AML-193 (cell line): ENCODE measurements at regions not wholly inside any gene's neighbourhood (a gene's known extent, or its start where the extent isn't known, plus 50 kb on each side); places are given as distances from the start of the nearest gene placed in this dataset.

ENCODE experiments used
- DNase-seq, 2 experiments: peaks; one replicate each; lab custom pipeline; 2025; lab: John Stamatoyannopoulos, UW

DNA sequence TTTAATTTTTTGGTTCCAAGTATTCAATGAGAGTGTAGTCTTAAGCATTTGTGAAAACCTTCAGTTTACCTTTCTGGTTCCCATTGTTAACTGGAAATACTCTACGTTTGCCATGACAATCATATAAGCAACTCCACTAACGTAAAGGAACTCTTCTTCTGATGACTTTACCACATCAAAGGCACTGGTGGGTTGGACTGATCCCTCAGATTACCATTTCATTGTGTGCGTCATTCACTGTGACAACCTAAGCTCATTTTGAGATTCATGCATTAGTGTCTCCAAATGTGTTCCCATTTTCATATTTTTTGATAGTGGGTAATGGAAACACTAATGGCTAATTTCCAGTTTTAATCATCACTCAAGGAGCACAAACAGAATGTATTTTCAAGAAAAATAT, 119.9 kb upstream of the COL1A2 start:
- DNase-seq = no peak

GRCh38 chr7:94276027-94276426, 118.7 kb upstream of the COL1A2 start:
- no peak for DNase-seq

GRCh38 chr7:94276795-94277194, 117.9 kb upstream of the COL1A2 start:
- DNase-seq = peak; percentile 34 to 44

GRCh38 chr7:94277236-94277635, 117.5 kb upstream of the COL1A2 start:
- no peak for DNase-seq

GRCh38 chr7:94280851-94281250, 113.8 kb upstream of the COL1A2 start:
- no peak for DNase-seq

DNA sequence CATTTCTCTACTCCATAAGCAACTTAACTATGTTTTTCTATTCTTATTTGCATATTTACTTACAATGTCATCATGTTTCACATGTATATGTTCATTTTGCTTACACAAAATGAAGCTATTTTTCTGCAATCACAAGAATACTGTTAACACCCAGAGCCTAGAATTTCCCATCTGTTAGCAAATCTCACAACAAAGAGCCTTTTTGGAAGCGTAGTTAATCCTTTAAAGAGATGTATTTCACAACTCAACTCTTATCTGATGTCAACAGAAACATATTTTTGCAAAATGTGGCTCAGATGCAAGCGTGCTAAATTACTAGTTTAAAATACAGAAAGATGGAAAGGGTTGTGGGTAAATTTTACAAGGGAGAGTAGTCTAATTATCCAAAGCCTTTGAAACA, 110.6 kb upstream of the COL1A2 start:
- no peak for DNase-seq

- DNase-seq = no peak
Observed at GRCh38 chr7:94286111-94286510, 108.6 kb upstream of the COL1A2 start.

DNA sequence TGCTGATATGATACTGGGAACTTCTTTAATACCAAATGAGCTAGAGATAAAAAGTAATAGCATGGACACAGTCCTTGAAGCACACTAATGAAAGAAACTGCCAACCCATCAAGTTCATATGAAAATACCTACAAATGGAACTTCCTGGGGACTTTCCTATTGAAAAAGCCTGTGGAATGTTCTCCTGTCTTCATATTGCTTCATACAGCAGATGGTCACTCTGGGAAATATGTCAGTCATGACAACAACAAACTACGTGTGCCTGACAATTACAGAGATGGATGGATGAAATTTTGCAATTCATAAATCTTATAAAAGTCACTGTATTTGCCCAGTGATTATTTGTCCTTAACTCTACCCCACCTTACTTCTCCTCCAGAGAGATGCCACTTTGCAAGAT, 106.6 kb upstream of the COL1A2 start:
- DNase-seq = no peak

DNA sequence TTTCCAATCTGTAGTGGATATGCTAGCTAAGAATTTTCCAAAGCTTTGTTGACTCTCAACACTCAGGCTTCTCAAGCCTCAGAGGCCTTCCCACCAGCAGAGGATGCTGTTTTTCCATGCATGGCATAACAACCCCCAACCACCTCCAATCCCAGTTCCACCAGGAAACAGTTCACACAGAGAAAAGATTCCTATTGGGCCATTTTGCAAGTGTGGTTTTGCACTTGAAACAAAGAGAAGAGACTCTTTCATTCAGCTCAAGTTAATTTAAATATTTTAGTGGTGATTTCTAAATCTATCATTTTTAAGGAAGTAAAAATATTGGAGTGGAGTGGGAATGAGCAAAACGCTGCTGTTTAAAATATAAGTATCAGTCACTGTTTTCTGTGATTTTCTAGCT, 105.6 kb upstream of the COL1A2 start:
- no peak for DNase-seq

DNA sequence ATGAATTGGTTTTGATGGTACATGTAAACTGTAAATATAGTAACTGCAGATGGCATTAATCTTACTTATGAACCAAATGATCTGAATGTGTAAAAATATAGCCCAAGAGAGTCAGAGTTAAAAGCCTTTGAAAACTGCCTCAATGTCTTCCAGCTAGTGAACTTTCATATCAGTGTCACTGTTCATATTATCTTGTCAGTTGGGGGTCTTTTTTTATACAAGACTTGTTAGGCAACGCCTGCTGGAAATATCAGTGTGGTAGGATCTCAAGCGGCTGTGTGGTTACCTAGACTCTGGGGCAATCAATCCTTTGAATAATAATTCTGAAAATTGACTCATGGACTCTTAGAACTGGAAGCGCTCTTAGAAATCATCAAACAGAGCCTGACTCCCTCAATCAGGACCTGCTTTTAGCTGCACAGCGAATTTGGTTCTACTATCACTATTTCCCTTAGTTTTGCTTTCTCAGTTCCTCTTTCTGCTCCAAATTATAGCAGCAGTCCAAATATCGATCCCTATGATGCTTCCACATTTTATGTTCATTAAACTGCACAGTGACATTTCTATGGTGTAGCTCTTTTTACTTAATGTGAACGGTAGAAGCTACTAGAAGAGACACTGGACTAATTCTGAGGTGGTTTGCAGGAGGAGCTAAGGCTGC, 100.1 kb upstream of the COL1A2 start:
- no peak for DNase-seq

GRCh38 chr7:94295850-94296249, 98.8 kb upstream of the COL1A2 start:
- no peak for DNase-seq

GRCh38 chr7:94296881-94297280, 97.8 kb upstream of the COL1A2 start:
- DNase-seq = no peak

DNA sequence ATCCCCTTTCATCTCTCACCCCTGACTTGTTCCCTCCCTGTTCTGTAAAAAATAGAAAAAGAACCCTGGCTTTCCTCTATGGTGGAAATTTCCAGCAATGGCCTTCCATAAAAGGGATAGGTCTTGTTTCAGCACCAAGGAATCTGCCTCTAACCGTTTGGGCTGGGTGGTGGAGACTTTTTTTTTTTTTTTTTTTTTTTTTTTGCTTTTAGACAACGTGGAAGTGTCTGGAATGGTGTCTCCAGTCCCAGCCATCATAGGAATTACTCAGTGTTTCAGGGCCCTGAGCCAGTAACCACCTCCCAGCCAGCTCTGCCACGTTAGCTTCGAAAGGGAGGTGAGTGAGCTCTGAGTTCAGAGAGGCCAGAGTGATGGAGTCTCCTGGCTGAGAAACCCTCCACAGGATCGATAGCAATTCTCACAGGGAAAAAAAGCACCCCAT, 97.3 kb upstream of the COL1A2 start:
- DNase-seq = no peak

GRCh38 chr7:94298943-94299342, 95.8 kb upstream of the COL1A2 start:
- no peak for DNase-seq

- no peak for DNase-seq
Observed at GRCh38 chr7:94300176-94300835, 94.4 kb upstream of the COL1A2 start.

DNA sequence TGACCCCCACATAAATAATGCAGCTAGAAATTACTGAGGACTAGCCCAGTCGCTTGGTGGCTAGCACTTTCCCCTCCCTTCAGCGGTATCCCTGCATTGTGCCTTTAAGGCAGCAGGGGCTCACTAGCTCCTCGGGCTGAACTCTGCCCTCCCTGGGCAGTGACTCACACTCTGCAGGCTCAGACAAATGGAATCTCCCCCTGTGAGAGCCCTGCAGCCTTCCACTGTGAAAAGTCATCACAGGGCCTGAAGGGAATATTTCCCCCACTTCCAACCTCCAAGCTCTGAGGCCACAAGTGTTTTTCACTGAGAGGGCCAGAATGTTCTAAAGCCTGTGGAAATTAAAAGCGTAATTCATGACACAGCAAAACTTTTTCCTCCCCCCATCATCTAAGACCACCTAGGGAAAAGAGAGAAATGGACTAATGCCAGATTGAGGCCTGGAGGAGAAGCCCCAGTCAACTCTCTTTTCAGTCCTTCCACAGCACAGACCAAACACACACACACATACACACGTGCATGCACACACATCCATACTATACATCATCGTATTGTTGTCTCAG, 93.6 kb upstream of the COL1A2 start:
- no peak for DNase-seq

GRCh38 chr7:94303118-94303517, 91.6 kb upstream of the COL1A2 start:
- DNase-seq = no peak

DNA sequence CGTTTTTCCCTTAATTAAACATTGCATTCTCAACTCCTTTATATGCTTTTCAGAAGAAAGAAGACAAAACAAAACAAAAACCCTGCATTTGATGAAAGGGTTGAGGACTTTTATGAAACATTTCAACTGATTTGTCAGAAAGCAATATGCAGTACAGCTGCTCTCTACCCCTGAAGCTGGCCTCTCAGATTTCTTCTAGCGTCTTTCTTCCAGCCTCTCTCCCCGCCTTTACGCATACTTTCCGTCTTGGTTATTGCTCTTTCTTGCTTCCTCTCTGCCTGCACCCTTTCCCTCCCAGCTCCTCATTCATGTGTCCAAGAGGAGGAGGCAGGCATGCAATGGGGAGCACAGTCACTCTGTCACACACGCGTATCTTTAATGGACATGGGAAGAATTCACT, 91.0 kb upstream of the COL1A2 start:
- DNase-seq = no peak

DNA sequence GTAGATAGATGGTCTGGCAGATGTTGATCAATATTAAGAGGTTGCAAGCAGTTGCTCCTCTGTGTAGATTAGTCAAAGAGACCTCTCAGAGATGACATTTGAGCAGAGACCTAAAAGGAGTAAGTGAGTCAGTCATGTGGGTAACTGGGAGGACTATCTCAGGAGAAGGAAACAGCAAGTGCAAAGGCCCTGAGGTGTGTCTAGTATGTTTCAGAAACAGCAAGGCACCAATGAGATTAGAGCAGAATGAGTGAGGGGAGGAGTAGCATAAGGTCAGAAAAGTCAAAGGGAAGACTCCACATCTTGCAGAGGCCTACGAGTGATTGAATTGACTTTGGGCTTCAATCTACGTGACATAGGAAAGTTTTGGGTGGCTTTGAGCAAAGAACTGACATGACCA, 89.8 kb upstream of the COL1A2 start:
- no peak for DNase-seq

DNA sequence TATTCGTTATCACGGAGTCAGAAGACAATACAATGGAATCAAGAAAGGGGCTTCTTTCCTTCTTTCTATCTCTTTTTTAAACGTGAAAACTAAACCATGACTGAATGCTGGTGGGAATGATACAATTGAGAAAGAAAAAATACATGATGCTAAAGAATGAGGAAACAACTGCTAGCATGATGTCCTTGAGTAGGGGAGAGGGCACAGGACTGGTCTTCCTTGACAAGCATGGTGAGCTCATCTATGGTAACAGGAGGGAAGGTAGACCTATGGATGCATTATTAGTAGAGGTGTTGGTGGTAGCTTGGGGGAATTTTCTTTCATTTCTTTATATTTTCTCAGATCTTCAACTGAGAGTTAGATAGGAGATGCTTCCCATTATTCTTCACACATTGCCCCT, 88.9 kb upstream of the COL1A2 start:
- no peak for DNase-seq

DNA sequence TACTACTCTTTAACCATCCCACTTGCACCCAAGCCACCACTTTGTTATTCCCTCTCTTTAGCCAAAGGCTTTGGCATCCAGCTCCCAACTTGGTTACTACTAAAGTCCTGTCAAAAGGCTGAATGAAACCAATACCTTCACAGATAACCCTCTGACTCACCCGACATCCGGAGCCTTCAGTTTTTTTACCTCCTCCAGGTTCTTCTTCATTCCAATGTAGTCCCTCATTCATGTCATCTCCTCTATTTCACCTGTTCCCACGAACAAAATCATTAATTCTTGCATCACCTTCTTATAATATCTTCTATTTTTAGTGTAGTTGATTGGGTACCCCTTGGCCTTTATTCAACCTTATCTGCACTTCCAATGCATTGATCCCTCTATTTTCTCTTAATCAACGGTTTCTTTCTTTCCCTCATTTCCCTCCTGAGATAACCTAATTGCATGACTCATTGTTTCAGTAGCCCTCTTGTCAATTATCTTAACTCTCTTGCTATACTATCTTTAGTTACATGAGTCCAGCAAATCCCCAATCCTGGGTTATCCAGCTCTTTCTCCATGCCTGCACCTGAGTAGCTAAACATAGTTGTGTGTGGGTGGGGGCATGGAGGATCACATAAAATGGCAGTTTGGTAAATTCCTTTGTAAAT, 87.2 kb upstream of the COL1A2 start:
- DNase-seq = no peak

DNA sequence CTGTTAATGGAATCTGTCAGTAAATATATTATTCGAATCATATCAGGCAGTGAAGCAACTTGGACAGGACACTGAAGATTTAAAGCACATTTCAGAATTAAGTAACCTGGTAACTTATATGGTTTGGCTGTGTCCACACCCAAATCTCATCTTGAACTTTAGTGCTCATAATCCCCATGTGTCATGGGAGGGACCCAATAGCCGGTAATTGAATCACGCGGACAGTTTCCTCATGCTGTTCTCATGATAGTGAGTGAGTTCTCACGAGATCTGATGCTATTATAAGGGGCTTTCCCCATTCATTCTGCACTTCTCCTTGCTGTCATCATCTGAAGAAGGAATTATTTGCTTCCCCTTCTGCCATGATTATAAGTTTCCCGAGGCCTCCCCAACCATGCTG, 83.2 kb upstream of the COL1A2 start:
- DNase-seq = no peak

DNA sequence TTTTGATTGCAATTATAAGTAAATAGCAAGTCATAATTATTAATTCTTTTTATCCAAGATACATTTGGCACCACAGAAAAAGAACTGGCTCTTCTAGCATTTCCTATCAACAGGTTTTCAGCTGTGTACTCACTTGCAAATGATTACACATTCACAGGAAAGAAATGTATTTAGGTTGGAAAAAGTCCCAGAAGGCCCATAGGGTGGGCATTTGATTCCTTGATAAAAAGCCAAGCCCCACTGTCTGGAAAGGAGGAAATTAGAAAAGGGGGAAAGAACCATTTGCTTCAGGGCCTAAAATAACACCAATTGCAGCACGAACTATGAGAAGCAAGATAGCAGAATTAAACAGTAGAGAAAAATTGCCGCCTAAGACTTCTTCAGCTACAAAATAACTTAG, 80.8 kb upstream of the COL1A2 start:
- DNase-seq = no peak
